H1 (cell line): ENCODE measurements at regions not wholly inside any gene's neighbourhood (a gene's known extent, or its start where the extent isn't known, plus 50 kb on each side); places are given as distances from the start of the nearest gene placed in this dataset.

Experiments
- BRCA1 ChIP-seq: IDR thresholded peaks from 2 replicates; pipeline ENCODE4 v1.6.1; 2012; ENCODE audit warnings: low read depth, low read length, improper control_type of control experiment
- CBX5 ChIP-seq: fragments of 300-800, 300-1000 bp; sonication (generic); IDR thresholded peaks from 2 replicates; pipeline ENCODE4 v1.7.1; 2016; ENCODE audit warnings: antibody characterized with exemption, low read length, low read depth
- EGR1 ChIP-seq: IDR thresholded peaks from 2 replicates; pipeline ENCODE4 v1.6.1; 2011; ENCODE audit warnings: low read depth, low read length, borderline replicate concordance
- EZH2 ChIP-seq: fragments of 200-600 bp; sonication (generic); IDR thresholded peaks from 2 replicates; pipeline ENCODE4 v1.7.1; 2012; ENCODE audit warnings: low read depth, mild to moderate bottlenecking, moderate library complexity, low read length, inconsistent platforms; ENCODE audit not compliant: severe bottlenecking
- KDM1A ChIP-seq: fragments of 200-600, 300-600 bp; sonication (generic); IDR thresholded peaks from 2 replicates; pipeline ENCODE4 v1.7.1; 2016; ENCODE audit warnings: mild to moderate bottlenecking, low read length, borderline replicate concordance
- NRF1 ChIP-seq: IDR thresholded peaks from 2 replicates; pipeline ENCODE4 v1.6.1; 2011; ENCODE audit warnings: mild to moderate bottlenecking, low read depth, low read length, improper control_type of control experiment
- POLR2A ChIP-seq, 2 experiments: IDR thresholded peaks; 1 replicate in 1 of 2; 2 replicates in 1 of 2; pipeline ENCODE4 v1.6.1; 2011; ENCODE audit warnings: low read depth in 2 of 2, low read length in 2 of 2, mild to moderate bottlenecking in 2 of 2; ENCODE audit errors: control extremely low read depth in 1 of 2
- POLR2AphosphoS5 ChIP-seq: IDR thresholded peaks from 2 replicates; pipeline ENCODE4 v1.6.1; 2011; ENCODE audit warnings: low read depth, low read length
- SP4 ChIP-seq: IDR thresholded peaks from 2 replicates; pipeline ENCODE4 v1.6.1; 2012; ENCODE audit warnings: low read length, inconsistent platforms
- TBP ChIP-seq: IDR thresholded peaks from 2 replicates; pipeline ENCODE4 v1.6.1; 2011; ENCODE audit warnings: low read depth, low read length, improper control_type of control experiment
- ZNF274 ChIP-seq: IDR thresholded peaks from 2 replicates; pipeline ENCODE4 v1.7.0; 2012; ENCODE audit warnings: low read length, borderline replicate concordance; ENCODE audit errors: extremely low read depth
- TF ChIP-seq, protein P1 (sequence below): IDR thresholded peaks from 2 replicates; pipeline ENCODE4 v1.6.1; 2012; ENCODE audit warnings: inconsistent platforms
- TF ChIP-seq, protein P2 (sequence below), 3 experiments: IDR thresholded peaks; 1 replicate in 2 of 3; 2 replicates in 1 of 3; pipeline versions ENCODE4 v1.5.1 to v1.6.1; 2011; ENCODE audit warnings: low read length in 3 of 3, mild to moderate bottlenecking in 3 of 3, inconsistent platforms in 2 of 3, low read depth in 1 of 3, moderate library complexity in 1 of 3; ENCODE audit not compliant: insufficient read depth in 1 of 3; ENCODE audit errors: control extremely low read depth in 1 of 3
- TF ChIP-seq, protein P3 (sequence below): IDR thresholded peaks from 2 replicates; pipeline ENCODE4 v1.6.1; 2011; ENCODE audit warnings: low read depth, mild to moderate bottlenecking, low read length; ENCODE audit not compliant: insufficient read depth

DNA sequence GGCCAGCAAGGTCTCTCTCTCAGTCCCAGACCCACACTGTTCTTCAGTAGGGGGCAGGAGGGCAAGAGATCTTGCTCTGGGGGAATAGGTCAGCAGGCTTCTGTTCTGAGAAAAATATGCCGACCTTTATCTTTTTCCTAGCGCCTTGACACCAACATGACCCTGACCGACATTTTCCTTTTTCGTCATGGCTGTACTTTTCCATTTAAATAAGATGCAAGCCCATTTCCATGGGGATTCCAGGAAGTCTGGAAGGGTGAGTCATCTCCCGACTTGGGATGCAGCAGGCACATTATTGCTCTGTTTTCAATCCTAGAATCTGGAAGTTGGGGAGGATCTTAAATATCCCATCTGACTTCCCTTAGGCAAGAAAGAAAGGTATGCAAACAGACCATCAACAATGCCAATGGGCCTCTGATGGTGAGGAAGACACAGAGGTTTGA, 261.5 kb upstream of the LRTM1 start:
- TF ChIP-seq, protein P1, sequence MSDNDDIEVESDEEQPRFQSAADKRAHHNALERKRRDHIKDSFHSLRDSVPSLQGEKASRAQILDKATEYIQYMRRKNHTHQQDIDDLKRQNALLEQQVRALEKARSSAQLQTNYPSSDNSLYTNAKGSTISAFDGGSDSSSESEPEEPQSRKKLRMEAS = no peak
- TF ChIP-seq CBX5 = no peak
- TF ChIP-seq POLR2AphosphoS5 = no peak
- TF ChIP-seq NRF1 = no peak
- no peak for TF ChIP-seq EGR1
- TF ChIP-seq POLR2A (IDR thresholded peaks at IDR 0.05; ENCODE audit: control extremely low read depth in 1 of 2, low read depth in 2 of 2, low read length in 2 of 2) = no peak
- TF ChIP-seq BRCA1 = no peak
- TF ChIP-seq EZH2 = no peak
- TF ChIP-seq, protein P2, sequence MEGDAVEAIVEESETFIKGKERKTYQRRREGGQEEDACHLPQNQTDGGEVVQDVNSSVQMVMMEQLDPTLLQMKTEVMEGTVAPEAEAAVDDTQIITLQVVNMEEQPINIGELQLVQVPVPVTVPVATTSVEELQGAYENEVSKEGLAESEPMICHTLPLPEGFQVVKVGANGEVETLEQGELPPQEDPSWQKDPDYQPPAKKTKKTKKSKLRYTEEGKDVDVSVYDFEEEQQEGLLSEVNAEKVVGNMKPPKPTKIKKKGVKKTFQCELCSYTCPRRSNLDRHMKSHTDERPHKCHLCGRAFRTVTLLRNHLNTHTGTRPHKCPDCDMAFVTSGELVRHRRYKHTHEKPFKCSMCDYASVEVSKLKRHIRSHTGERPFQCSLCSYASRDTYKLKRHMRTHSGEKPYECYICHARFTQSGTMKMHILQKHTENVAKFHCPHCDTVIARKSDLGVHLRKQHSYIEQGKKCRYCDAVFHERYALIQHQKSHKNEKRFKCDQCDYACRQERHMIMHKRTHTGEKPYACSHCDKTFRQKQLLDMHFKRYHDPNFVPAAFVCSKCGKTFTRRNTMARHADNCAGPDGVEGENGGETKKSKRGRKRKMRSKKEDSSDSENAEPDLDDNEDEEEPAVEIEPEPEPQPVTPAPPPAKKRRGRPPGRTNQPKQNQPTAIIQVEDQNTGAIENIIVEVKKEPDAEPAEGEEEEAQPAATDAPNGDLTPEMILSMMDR (IDR thresholded peaks at IDR 0.05; ENCODE audit: control extremely low read depth in 1 of 3, insufficient read depth in 1 of 3, low read depth in 1 of 3, low read length in 3 of 3) = no peak
- no peak for TF ChIP-seq KDM1A
- TF ChIP-seq SP4 = no peak
- TF ChIP-seq TBP = no peak
- TF ChIP-seq, protein P3, sequence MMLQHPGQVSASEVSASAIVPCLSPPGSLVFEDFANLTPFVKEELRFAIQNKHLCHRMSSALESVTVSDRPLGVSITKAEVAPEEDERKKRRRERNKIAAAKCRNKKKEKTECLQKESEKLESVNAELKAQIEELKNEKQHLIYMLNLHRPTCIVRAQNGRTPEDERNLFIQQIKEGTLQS = no peak
- no peak for TF ChIP-seq ZNF274
